NCI-H82 (cell line): ENCODE measurements at regions not wholly inside any gene's neighbourhood (a gene's known extent, or its start where the extent isn't known, plus 50 kb on each side); places are given as distances from the start of the nearest gene placed in this dataset.
A peak's percentile ranks its signal among the peaks of the same experiment; 100 is the strongest.
"Not testable (repeated sequence)": the region's sequence is repeated elsewhere in the genome, so short reads cannot be mapped to it uniquely, and the experiment has no call there.

Experiments used
- DNase-seq: peaks from one replicate; lab custom pipeline; 2025; lab: John Stamatoyannopoulos, UW

GRCh38 chr9:110025551-110026170, 182.3 kb downstream of the C9orf152 start:
- no peak for DNase-seq

- no peak for DNase-seq
These were observed 180.3 kb downstream of the C9orf152 start for GRCh38 chr9:110027671-110028081.

DNA sequence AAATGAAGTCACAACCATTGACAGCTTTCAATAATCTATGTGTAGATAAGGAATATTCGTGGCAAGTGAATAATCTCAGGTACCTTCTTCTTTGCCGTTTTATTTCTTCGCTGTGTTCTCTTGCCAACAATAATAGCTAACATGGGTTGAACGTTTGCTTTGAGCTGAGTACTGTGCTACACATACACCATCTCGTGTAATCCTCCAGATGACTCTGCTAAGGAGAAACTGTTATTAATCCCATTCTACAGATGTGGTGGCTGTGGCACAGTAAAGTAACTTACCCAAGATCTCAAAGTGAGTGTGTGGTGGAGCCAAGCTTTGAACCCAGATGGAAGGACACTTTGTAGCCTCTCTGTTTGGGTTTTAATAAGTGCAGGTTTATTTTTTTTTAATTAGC, 179.7 kb downstream of the C9orf152 start:
- DNase-seq, result no peak

GRCh38 chr9:110028676-110029075, 179.3 kb downstream of the C9orf152 start:
- DNase-seq, result no peak

DNA sequence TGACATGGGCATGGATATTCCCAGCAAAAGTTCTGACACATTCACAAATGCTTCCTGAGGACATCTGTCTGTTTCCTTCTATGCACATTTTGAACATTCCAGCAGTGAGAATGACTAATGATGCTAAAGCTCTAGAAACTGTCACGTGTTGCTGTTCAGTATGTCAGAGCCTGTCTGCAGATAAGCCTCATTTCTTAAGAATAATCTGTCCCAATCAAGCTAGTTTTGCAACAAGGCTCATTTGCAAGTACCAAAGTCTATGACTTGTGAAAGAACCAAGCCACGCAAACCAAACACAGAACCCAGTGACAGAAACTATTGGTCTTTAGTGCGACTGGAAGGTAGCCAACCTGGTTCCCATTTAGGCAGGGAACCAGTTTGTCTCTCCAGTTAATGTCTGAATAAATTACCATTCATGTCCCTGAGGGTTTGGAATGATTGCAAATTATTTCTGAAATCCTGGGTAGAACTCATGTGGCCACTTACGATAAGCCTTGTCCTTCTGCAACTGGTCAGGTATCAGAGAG, 178.5 kb downstream of the C9orf152 start:
- no peak for DNase-seq

GRCh38 chr9:110029956-110030480, 177.9 kb downstream of the C9orf152 start:
- no peak for DNase-seq

DNA sequence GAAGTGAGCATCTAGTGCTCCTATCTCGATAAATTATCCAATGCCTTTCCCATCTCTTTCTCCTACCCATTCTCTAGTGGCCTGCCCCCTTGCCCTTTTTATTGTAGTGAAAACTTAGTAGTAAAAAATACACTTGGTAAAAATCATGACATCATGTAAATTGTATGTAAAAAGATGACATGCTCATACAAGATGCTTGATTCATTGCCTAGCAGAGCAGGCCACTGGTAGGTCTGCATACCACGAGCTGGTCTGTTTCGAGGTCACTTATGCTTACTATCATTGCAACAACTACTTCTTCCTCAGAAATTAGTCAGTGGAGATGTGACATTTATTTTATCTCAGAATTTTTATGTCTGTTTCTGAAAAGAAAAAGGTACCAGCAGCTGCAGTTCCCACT, 177.3 kb downstream of the C9orf152 start:
- DNase-seq, result no peak

DNA sequence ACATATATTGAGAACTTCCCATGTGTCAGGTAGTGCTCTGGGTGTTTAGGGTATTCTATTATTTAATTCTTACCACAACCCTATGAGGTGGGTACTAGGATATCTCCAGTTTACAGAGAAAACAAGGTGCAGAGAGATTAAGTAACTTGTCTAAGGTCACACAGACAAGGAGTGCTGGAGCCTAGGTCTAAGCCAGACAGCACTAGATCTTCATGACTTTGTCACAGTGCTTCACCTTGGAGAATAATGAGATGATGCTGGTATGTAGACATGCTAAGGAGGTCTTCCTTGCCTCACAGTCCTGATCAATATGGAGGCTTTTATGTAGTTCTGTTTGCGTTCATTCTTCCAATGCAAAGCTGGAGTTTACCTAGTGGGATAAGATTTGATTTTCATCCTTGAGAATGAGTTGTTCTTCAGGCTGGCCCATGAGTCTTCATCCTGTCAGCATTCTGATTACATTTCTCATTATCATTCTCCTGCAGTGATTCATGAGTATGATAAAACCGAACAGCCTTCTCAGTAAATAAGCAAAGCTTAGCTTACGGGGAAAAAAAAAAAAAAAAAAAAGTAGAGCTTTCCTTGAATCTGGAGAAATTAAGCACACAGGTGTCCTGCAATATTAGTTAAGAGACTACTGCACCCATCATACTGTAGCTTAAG, 176.3 kb downstream of the C9orf152 start:
- no peak for DNase-seq

DNA sequence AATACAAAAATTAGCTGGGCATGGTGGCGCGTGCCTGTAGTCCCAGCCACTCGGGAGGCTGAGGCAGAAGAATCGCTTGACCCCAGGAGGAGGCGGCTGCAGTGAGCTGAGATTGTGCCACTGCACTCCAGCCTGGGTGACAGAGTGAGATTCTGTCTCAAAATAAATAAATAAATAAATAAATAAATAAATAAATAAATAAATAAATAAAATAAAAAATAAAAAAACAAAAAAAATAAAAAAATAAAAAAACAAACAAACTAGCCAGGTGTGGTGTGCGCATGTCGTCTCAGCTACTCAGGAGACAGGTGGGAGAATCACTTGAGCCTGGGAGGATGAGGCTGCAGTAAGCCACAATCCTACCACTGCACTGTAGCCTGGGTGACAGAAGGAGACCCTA, 175.4 kb downstream of the C9orf152 start:
- not testable (repeated sequence) for DNase-seq

DNA sequence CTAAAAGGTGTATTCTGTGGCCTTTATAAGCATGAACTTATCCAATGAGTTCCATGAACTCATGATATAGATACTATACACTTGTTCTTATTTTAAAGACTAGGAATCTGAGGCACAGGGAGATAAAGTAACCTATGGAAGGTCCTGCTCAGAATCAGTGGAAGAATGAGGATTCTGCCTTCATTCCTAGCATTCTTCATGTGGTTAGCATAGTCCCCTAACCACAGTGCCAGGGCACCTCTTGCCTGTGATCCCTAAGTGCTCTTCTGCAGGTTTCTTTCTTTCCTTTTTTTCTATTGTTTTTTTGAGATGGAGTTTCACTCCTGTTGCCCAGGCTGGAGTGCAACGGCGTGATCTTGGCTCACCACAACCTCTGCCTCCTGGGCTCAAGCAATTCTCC, 174.1 kb downstream of the C9orf152 start:
- no peak for DNase-seq

GRCh38 chr9:110036286-110036685, 171.7 kb downstream of the C9orf152 start:
- DNase-seq, result no peak

DNA sequence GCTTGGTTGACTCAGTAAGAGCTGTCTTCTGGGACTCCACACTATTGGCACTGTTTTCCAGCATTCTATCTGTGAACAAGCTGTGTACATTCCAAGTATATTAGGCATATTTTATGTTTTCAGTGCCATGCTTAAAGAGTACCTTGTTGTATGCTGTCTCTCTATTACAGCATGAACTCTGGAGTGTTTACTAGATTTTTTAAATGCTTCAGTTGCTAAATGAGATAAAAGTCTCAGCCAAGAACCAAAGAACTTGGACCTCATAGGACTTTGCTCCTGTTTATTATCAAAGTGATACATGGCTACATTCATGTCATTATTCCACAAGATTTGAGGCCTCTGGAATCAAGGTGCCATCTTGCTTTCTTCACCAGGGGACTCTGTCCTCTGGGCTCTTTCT, 167.2 kb downstream of the C9orf152 start:
- DNase-seq, result no peak

DNA sequence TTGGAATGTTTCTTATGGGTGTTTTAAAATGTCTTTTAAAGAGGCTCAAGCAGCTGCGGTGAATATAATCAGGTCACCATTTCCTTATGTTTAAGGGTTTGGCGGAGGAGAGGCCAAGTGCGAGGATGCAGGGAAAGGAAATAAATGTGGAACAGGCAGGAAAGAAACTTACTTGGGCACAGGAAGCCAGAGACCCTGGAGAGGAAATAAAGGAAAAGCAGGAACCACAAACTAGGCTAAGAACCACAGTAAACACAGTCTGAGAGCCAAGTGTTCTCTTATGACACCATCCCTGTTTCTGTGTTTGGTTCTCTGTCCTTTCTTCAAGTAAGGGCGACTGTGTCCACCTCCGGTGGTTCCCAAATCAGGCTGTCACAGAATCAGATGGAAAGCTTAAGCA, 166.5 kb downstream of the C9orf152 start:
- DNase-seq, result no peak

DNA sequence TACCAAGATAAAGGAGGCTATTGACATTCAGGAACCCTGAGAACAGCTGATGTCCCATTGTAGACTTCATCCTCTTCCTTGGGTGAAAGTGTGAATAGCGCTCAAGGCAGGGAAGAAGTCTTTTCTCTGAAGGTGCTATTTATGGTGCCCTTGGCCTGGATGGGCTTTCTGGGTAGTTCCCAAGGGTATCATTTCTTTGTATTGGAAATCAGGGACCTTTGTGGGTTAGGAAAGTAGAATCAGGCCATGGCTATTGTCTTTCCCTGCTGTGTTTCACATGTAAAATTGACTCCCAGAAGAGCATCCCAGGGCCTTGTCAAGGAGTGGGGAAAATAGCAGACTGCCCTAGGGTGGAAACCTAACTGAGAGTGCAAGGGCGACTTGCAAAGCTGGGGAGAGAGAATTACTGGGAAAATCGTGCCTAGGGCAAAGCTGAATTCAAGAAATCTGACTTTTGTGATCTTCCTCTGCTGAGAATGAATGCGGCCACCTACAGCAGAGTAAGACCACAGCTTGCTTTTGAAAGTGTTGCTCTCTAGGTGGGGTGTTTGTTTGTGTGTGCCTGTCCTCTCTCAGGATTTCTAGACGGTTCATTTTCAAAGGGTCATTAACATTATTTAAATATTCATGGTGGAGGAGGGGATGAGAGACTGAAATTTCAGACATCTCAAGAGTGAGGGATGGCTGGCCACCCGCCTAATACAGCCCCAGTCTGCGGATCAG, 160.6 kb downstream of the C9orf152 start:
- DNase-seq, result no peak

DNA sequence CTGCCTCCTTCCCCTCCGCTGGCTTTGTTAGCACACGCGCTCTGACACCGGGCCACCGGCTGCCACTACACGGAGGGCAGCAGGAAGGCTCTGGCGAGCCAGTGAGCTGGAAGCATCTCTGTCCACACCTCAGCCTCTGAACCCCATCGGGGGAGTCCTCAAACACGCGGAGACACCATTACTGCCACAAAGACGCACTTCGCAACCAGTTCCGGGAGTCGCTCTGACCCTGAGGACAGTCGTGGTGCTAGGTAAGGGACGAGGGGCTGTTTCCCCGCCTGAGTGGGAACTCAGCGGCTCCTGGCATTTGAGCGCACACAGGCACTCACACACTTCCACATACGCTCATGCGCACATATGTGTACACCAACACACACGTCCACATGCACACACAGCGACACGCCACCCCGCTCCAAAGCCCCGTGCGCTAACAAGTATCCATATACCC, 160.0 kb downstream of the C9orf152 start:
- peak; percentile 37 for DNase-seq

GRCh38 chr9:110048403-110048975, 159.5 kb downstream of the C9orf152 start:
- peak; percentile 84 for DNase-seq

- no peak for DNase-seq
These were observed 158.8 kb downstream of the C9orf152 start for GRCh38 chr9:110048976-110049698.

DNA sequence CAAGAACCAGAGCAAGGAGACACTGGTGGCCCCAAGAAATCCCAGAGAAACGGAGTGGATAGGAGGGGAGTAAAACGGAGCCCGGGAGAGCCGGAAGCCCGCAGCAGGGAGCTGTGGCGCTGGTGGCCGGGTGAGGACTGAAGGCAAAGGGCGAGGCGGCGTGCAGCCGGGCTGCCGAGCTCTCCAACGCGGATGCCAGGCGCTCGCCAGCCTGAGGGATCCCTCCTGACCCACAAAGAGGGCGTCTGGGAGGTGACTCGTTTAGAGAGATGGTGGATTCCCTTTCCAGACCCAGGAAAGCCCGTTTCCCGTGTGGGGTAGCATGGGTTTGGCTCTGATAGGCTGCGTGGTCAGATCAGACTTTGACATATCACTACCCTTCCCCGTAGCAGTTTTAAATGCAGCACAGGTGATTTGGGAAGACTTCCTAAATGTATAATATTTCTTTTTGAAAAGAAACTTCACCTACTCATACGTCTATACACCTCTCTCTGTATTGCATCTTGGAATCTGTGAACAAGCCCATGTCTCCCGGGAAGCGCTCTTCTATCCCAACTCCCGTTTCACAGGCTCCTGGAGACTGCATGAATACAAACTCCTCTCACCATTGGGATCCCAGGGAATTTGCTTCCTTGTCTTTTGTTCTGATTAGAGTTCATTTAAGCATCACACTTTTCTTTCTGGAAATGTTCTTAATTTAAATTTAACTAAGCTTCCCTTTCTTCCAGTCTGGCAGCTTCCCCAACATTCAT, 158.1 kb downstream of the C9orf152 start:
- peak; percentile 3 for DNase-seq

DNA sequence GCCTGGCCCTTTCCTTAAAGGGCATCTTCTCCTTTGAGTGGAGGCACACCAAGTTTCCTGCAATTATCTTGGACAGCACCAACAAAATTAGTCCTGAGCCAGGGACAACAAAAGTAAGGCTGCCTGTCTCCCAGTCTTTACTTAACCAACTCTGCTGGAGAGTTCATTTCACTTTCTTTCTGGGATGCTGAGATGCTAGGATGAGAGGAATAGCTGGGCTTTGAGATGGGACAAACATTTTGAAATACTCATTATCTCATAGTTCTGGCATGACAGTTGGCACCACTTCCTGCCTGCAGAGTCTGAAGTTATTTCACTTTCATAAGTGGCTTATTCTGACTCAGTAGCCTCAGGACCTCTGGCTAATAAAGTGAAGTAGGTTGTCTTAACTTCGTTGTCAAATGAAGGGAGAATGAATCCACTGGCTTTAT, 157.0 kb downstream of the C9orf152 start:
- DNase-seq, result no peak

DNA sequence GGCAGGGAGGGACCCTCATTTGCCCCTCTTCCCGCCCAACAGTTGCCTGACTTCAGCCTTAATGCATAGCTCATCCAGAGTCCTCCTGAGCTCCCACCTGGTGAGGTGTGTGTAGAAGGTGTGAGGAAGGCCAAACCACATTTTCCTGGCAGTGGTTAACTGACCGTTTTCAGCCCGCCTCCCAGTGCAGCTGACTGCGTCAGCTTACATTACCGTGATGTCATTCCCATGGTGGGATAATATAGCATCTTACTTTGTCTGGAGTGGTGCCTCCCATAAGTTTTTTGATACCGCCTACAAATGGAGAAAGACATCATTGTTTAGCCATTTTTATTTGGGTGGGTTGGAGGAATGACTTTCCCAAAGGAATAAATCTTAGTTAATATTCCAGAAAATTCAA, 151.9 kb downstream of the C9orf152 start:
- DNase-seq, result no peak
